ENCODE measurements at regions not wholly inside any gene's neighbourhood (a gene's known extent, or its start where the extent isn't known, plus 50 kb on each side); places are given as distances from the start of the nearest gene placed in this dataset.

- DNase-seq, result no peak
- Histone ChIP-seq H3K4me1 (no peaks in the 10 kb centered on the region), H3K27ac (no peak overlapping the region), H3K27me3 (no peaks in the 10 kb centered on the region), H3K4me3 (no peak overlapping the region), H3K9me3 (no peaks in the 10 kb centered on the region), H3K36me3 (no peaks in the 10 kb centered on the region)
- ATAC-seq, result no peak
- TF ChIP-seq CTCF (IDR thresholded peaks at IDR 0.05 in 4 of 5, conservative IDR thresholded peaks at IDR 0.05 in 1 of 5) (no peak), POLR2A (IDR thresholded peaks at IDR 0.05) (no peak)
- intact Hi-C loops (cut with DNase I; ENCODE audit: low total_unique reads), result no loop called here
- in situ Hi-C loops (cut with MboI; ENCODE audit: low sequenced_read_pairs in 4 of 4), result no loop called here
These were observed 608.7 kb upstream of the REG3G start for GRCh38 chr2:78416625-78417300.

DNA sequence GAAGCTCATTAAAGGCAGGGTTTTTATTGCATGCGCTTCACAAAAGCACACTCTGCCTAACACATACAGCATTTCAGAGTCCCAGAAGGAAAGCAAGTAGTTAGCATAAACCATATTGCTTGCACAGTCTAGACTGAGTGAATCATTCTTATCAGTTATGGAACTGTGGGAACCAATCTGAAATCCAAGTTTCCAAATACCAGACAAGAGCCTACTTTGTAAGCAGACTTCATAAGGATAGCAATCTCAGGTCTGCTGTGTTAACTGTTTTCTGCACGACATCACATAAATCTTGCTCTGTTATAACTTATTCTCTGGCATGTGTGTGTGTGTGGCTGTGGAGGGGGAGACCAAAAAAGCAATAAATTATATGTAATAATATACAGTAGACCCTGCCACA lies 608.1 kb upstream of the REG3G start:
- DNase-seq (no peak), ATAC-seq (no peak)
- Histone ChIP-seq H3K27ac (no peak overlapping the region), H3K27me3 (no peaks in the 10 kb centered on the region), H3K4me1 (no peaks in the 10 kb centered on the region), H3K4me3 (no peak overlapping the region), H3K9me3 (no peaks in the 10 kb centered on the region), H3K36me3 (no peaks in the 10 kb centered on the region)
- in situ Hi-C loops (cut with MboI; ENCODE audit: low sequenced_read_pairs in 4 of 4), result no loop called here
- no peak for TF ChIP-seq CTCF (IDR thresholded peaks at IDR 0.05 in 4 of 5, conservative IDR thresholded peaks at IDR 0.05 in 1 of 5)
- no peak for TF ChIP-seq POLR2A (IDR thresholded peaks at IDR 0.05)
- intact Hi-C loops (cut with DNase I; ENCODE audit: low total_unique reads), result no loop called here

- in situ Hi-C loops (cut with MboI; ENCODE audit: low sequenced_read_pairs in 4 of 4) (no loop called here), intact Hi-C loops (cut with DNase I; ENCODE audit: low total_unique reads) (no loop called here)
- no peak for ATAC-seq
- no peak for DNase-seq
- no peaks in the 10 kb centered on the region for H3K27me3 ChIP-seq
- H3K4me1 ChIP-seq, result no peaks in the 10 kb centered on the region
- H3K36me3 ChIP-seq, result no peaks in the 10 kb centered on the region
- TF ChIP-seq POLR2A (IDR thresholded peaks at IDR 0.05), result no peak
- no peak for TF ChIP-seq CTCF (IDR thresholded peaks at IDR 0.05 in 4 of 5, conservative IDR thresholded peaks at IDR 0.05 in 1 of 5)
- no peak overlapping the region for H3K4me3 ChIP-seq
- no peaks in the 10 kb centered on the region for H3K9me3 ChIP-seq
- H3K27ac ChIP-seq, result no peak overlapping the region
These were observed 607.5 kb upstream of the REG3G start for GRCh38 chr2:78418021-78418420.

DNA sequence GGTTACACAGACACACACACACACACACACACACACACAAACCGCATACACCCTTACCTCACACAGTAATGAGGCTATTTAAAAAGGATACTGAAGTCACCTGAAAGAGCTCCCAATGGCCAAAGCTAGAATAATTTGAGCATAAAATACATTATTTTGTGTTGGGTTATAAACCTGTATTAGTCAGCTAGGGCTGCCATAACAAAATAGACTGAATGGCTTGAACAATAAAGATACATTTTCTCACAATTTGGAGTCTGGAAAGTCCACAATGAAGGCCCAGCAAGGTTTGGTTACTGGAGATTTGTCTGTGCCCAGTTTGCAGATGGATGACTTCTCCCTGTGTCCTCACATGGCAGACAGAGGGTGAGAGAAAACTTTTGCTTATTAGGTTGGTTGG lies 605.4 kb upstream of the REG3G start:
- no peak for ATAC-seq
- intact Hi-C loops (cut with DNase I; ENCODE audit: low total_unique reads) (no loop called here), in situ Hi-C loops (cut with MboI; ENCODE audit: low sequenced_read_pairs in 4 of 4) (no loop called here)
- Histone ChIP-seq H3K27ac (no peak overlapping the region), H3K27me3 (no peaks in the 10 kb centered on the region), H3K4me1 (no peaks in the 10 kb centered on the region), H3K36me3 (no peaks in the 10 kb centered on the region), H3K4me3 (no peak overlapping the region), H3K9me3 (no peaks in the 10 kb centered on the region)
- no peak for DNase-seq
- TF ChIP-seq CTCF (IDR thresholded peaks at IDR 0.05 in 4 of 5, conservative IDR thresholded peaks at IDR 0.05 in 1 of 5), result no peak
- no peak for TF ChIP-seq POLR2A (IDR thresholded peaks at IDR 0.05)

DNA sequence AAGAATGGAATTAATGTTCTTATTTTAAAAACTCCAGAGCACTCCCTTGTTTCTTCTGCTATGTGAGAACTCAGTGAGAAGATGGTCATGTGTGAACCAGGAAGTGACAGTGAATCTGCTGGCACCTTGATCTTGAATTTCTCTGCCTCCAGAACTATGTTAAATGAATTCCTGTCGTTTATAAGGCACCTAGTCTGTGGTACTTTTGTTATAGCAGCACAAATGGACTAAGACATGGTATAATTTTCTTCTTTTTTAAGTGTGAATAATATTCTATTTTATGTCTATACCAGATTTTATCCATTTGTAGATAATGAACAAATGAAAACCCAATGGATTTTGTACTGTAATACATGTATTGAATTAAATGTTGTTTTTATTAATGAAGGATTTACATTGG lies 601.9 kb upstream of the REG3G start:
- no peaks in the 10 kb centered on the region for H3K36me3 ChIP-seq
- no peak overlapping the region for H3K4me3 ChIP-seq
- DNase-seq (no peak), ATAC-seq (no peak)
- in situ Hi-C loops (cut with MboI; ENCODE audit: low sequenced_read_pairs in 4 of 4), result no loop called here
- no peak overlapping the region for H3K27ac ChIP-seq
- no peaks in the 10 kb centered on the region for H3K27me3 ChIP-seq
- intact Hi-C loops (cut with DNase I; ENCODE audit: low total_unique reads), result no loop called here
- no peaks in the 10 kb centered on the region for H3K4me1 ChIP-seq
- TF ChIP-seq POLR2A (IDR thresholded peaks at IDR 0.05), result no peak
- no peak for TF ChIP-seq CTCF (IDR thresholded peaks at IDR 0.05 in 4 of 5, conservative IDR thresholded peaks at IDR 0.05 in 1 of 5)
- no peaks in the 10 kb centered on the region for H3K9me3 ChIP-seq
